ENCODE measurements at regions not wholly inside any gene's neighbourhood (a gene's known extent, or its start where the extent isn't known, plus 50 kb on each side); places are given as distances from the start of the nearest gene placed in this dataset.

DNA sequence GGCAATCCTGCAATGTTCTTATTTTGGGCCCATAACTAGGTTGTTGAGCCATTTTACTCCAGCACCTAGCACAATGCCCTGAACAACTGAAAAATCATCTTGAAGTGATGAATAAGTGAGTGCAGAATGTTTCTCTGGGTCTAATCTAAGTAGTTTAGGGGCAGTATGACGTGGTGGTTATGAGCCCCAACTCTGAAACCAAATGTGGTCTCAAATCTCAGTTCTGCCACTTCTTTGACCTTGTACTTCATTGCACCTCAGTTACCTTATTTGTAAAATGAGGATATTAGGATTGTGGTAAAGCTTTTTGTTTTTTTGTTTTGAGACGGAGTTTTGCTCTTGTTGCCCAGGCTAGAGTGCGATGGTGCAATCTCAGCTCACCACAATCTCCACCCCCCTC is 80.9 kb upstream of the SNX2 start:
- in situ Hi-C loops (cut with HindIII; ENCODE audit: extremely low pct_ligation_motif_present, low pct_unique_long_range_greater_than_20kb) (no loop called here), intact Hi-C loops (cut with micrococcal nuclease; ENCODE audit: unreplicated experiment) (no loop called here)
- Histone ChIP-seq H4K20me1 (ENCODE audit: insufficient read depth, low read length) (no peaks in the 10 kb centered on the region), H3K79me2 (ENCODE audit: insufficient read depth, low read length) (no peaks in the 10 kb centered on the region), H3K4me2 (ENCODE audit: low read depth, low read length) (no peak overlapping the region), H3K9me3 (ENCODE audit: low read length) (no peaks in the 10 kb centered on the region), H3K4me3 (replicated peaks in 1 of 3; ENCODE audit: insufficient read depth in 1 of 3, low read depth in 2 of 3, low read length in 3 of 3) (no peak overlapping the region), H3K4me1 (ENCODE audit: insufficient read depth, low read length) (peaks cover 8% of the 10 kb centered on the region), H2AFZ (ENCODE audit: low read length) (no peak overlapping the region), H3K27ac (ENCODE audit: extremely low read length, insufficient read depth, low read length) (no peak overlapping the region), H3K27me3 (ENCODE audit: control insufficient read depth in 1 of 2, insufficient read depth in 2 of 2, low read length in 2 of 2) (0 out of 5 replicates have a peak, but pooled peaks cover 0 to 2% of the 10 kb centered on the region in 2 experiments), H3K9ac (ENCODE audit: insufficient read depth, low read depth, low read length) (no peak overlapping the region), H3K36me3 (replicated peaks in 1 of 2; ENCODE audit: control insufficient read depth in 1 of 2, insufficient read depth in 2 of 2, low read length in 2 of 2) (no peaks in the 10 kb centered on the region)
- ATAC-seq (no peak), DNase-seq (ENCODE audit: low spot score) (no peak), FAIRE-seq (no peak)
- TF ChIP-seq ZNF672 (CRISPR knock-in tag; IDR thresholded peaks at IDR 0.05) (no peak), GATAD2A (CRISPR knock-in tag; IDR thresholded peaks at IDR 0.05) (no peak), NRL (CRISPR knock-in tag; IDR thresholded peaks at IDR 0.05; ENCODE audit: borderline replicate concordance) (no peak), JDP2 (CRISPR knock-in tag; IDR thresholded peaks at IDR 0.05; ENCODE audit: borderline replicate concordance) (no peak), FOSL2 (CRISPR knock-in tag; IDR thresholded peaks at IDR 0.05) (no peak), ZNF446 (CRISPR knock-in tag; IDR thresholded peaks at IDR 0.05) (no peak)
- TF ChIP-seq, protein P1, sequence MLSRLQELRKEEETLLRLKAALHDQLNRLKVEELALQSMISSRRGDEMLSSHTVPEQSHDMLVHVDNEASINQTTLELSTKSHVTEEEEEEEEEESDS (CRISPR knock-in tag; IDR thresholded peaks at IDR 0.05; ENCODE audit: borderline replicate concordance), result no peak
- TF ChIP-seq, protein P2, sequence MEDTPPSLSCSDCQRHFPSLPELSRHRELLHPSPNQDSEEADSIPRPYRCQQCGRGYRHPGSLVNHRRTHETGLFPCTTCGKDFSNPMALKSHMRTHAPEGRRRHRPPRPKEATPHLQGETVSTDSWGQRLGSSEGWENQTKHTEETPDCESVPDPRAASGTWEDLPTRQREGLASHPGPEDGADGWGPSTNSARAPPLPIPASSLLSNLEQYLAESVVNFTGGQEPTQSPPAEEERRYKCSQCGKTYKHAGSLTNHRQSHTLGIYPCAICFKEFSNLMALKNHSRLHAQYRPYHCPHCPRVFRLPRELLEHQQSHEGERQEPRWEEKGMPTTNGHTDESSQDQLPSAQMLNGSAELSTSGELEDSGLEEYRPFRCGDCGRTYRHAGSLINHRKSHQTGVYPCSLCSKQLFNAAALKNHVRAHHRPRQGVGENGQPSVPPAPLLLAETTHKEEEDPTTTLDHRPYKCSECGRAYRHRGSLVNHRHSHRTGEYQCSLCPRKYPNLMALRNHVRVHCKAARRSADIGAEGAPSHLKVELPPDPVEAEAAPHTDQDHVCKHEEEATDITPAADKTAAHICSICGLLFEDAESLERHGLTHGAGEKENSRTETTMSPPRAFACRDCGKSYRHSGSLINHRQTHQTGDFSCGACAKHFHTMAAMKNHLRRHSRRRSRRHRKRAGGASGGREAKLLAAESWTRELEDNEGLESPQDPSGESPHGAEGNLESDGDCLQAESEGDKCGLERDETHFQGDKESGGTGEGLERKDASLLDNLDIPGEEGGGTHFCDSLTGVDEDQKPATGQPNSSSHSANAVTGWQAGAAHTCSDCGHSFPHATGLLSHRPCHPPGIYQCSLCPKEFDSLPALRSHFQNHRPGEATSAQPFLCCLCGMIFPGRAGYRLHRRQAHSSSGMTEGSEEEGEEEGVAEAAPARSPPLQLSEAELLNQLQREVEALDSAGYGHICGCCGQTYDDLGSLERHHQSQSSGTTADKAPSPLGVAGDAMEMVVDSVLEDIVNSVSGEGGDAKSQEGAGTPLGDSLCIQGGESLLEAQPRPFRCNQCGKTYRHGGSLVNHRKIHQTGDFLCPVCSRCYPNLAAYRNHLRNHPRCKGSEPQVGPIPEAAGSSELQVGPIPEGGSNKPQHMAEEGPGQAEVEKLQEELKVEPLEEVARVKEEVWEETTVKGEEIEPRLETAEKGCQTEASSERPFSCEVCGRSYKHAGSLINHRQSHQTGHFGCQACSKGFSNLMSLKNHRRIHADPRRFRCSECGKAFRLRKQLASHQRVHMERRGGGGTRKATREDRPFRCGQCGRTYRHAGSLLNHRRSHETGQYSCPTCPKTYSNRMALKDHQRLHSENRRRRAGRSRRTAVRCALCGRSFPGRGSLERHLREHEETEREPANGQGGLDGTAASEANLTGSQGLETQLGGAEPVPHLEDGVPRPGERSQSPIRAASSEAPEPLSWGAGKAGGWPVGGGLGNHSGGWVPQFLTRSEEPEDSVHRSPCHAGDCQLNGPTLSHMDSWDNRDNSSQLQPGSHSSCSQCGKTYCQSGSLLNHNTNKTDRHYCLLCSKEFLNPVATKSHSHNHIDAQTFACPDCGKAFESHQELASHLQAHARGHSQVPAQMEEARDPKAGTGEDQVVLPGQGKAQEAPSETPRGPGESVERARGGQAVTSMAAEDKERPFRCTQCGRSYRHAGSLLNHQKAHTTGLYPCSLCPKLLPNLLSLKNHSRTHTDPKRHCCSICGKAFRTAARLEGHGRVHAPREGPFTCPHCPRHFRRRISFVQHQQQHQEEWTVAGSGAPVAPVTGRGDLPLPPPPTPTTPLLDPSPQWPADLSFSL (CRISPR knock-in tag; IDR thresholded peaks at IDR 0.05), result no peak
- TF ChIP-seq, protein P3, sequence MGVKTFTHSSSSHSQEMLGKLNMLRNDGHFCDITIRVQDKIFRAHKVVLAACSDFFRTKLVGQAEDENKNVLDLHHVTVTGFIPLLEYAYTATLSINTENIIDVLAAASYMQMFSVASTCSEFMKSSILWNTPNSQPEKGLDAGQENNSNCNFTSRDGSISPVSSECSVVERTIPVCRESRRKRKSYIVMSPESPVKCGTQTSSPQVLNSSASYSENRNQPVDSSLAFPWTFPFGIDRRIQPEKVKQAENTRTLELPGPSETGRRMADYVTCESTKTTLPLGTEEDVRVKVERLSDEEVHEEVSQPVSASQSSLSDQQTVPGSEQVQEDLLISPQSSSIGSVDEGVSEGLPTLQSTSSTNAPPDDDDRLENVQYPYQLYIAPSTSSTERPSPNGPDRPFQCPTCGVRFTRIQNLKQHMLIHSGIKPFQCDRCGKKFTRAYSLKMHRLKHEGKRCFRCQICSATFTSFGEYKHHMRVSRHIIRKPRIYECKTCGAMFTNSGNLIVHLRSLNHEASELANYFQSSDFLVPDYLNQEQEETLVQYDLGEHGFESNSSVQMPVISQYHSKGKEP (CRISPR knock-in tag; IDR thresholded peaks at IDR 0.05), result no peak
- TF ChIP-seq, protein P4, sequence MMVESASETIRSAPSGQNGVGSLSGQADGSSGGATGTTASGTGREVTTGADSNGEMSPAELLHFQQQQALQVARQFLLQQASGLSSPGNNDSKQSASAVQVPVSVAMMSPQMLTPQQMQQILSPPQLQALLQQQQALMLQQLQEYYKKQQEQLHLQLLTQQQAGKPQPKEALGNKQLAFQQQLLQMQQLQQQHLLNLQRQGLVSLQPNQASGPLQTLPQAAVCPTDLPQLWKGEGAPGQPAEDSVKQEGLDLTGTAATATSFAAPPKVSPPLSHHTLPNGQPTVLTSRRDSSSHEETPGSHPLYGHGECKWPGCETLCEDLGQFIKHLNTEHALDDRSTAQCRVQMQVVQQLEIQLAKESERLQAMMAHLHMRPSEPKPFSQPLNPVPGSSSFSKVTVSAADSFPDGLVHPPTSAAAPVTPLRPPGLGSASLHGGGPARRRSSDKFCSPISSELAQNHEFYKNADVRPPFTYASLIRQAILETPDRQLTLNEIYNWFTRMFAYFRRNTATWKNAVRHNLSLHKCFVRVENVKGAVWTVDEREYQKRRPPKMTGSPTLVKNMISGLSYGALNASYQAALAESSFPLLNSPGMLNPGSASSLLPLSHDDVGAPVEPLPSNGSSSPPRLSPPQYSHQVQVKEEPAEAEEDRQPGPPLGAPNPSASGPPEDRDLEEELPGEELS (CRISPR knock-in tag; IDR thresholded peaks at IDR 0.05), result no peak
- TF ChIP-seq, protein P5, sequence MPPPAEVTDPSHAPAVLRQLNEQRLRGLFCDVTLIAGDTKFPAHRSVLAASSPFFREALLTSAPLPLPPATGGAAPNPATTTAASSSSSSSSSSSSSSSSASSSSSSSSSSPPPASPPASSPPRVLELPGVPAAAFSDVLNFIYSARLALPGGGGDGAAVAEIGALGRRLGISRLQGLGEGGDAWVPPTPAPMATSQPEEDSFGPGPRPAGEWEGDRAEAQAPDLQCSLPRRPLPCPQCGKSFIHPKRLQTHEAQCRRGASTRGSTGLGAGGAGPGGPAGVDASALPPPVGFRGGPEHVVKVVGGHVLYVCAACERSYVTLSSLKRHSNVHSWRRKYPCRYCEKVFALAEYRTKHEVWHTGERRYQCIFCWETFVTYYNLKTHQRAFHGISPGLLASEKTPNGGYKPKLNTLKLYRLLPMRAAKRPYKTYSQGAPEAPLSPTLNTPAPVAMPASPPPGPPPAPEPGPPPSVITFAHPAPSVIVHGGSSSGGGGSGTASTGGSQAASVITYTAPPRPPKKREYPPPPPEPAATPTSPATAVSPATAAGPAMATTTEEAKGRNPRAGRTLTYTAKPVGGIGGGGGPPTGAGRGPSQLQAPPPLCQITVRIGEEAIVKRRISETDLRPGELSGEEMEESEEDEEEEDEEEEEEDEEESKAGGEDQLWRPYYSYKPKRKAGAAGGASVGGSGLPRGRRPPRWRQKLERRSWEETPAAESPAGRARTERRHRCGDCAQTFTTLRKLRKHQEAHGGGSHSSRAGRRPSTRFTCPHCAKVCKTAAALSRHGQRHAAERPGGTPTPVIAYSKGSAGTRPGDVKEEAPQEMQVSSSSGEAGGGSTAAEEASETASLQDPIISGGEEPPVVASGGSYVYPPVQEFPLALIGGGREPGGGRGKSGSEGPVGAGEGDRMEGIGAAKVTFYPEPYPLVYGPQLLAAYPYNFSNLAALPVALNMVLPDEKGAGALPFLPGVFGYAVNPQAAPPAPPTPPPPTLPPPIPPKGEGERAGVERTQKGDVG (CRISPR knock-in tag; IDR thresholded peaks at IDR 0.05; ENCODE audit: borderline replicate concordance), result no peak
- ChIA-PET POLR2A (no interaction called here), CTCF (ENCODE audit: low intra/inter-chr PET ratio, low total read pairs) (no interaction called here)
- BruUV-seq (replicated peaks), result no TSS peak
- 24% methylated on average over 3 of the region's 3 CpGs for WGBS (ENCODE audit: low lambda C conversion rate)
